ENCODE measurements at regions not wholly inside any gene's neighbourhood (a gene's known extent, or its start where the extent isn't known, plus 50 kb on each side); places are given as distances from the start of the nearest gene placed in this dataset.

GRCh38 chr5:44927115-44927733 lies 118.5 kb downstream of the MRPS30 start:
- Histone ChIP-seq H3K4me3 (ENCODE audit: low read depth, low read length) (no peak overlapping the region), H3K27me3 (ENCODE audit: control insufficient read depth, insufficient read depth, low read length) (no peaks in the 10 kb centered on the region), H3K36me3 (ENCODE audit: control insufficient read depth, insufficient read depth, low read length) (no peaks in the 10 kb centered on the region)
- no peak for TF ChIP-seq CTCF (IDR thresholded peaks at IDR 0.05; ENCODE audit: insufficient read depth, low read length, severe bottlenecking)
- DNase-seq (ENCODE audit: low read depth): no peak
- no peak for FAIRE-seq

- Histone ChIP-seq H3K36me3 (ENCODE audit: control insufficient read depth, insufficient read depth, low read length) (no peaks in the 10 kb centered on the region), H3K27me3 (ENCODE audit: control insufficient read depth, insufficient read depth, low read length) (no peaks in the 10 kb centered on the region), H3K4me3 (ENCODE audit: low read depth, low read length) (no peak overlapping the region)
- no peak for FAIRE-seq
- TF ChIP-seq CTCF (IDR thresholded peaks at IDR 0.05; ENCODE audit: insufficient read depth, low read length, severe bottlenecking): no peak
- DNase-seq (ENCODE audit: low read depth): no peak
Measured at GRCh38 chr5:44932922-44933585, 124.3 kb downstream of the MRPS30 start.

- no peak for TF ChIP-seq CTCF (IDR thresholded peaks at IDR 0.05; ENCODE audit: insufficient read depth, low read length, severe bottlenecking)
- FAIRE-seq: no peak
- H3K27me3 ChIP-seq (ENCODE audit: control insufficient read depth, insufficient read depth, low read length): no peaks in the 10 kb centered on the region
- no peak for DNase-seq (ENCODE audit: low read depth)
- no peak overlapping the region for H3K4me3 ChIP-seq (ENCODE audit: low read depth, low read length)
- H3K36me3 ChIP-seq (ENCODE audit: control insufficient read depth, insufficient read depth, low read length): no peaks in the 10 kb centered on the region
Measured at GRCh38 chr5:44933686-44934085, 124.9 kb downstream of the MRPS30 start.

GRCh38 chr5:44935262-44935661 lies 126.5 kb downstream of the MRPS30 start:
- H3K27me3 ChIP-seq (ENCODE audit: control insufficient read depth, insufficient read depth, low read length): no peaks in the 10 kb centered on the region
- DNase-seq (ENCODE audit: low read depth) (peak; percentile 2), FAIRE-seq (no peak)
- H3K36me3 ChIP-seq (ENCODE audit: control insufficient read depth, insufficient read depth, low read length): no peaks in the 10 kb centered on the region
- no peak overlapping the region for H3K4me3 ChIP-seq (ENCODE audit: low read depth, low read length)
- no peak for TF ChIP-seq CTCF (IDR thresholded peaks at IDR 0.05; ENCODE audit: insufficient read depth, low read length, severe bottlenecking)

GRCh38 chr5:44935871-44936270 lies 127.1 kb downstream of the MRPS30 start:
- Histone ChIP-seq H3K27me3 (ENCODE audit: control insufficient read depth, insufficient read depth, low read length) (no peaks in the 10 kb centered on the region), H3K4me3 (ENCODE audit: low read depth, low read length) (no peak overlapping the region), H3K36me3 (ENCODE audit: control insufficient read depth, insufficient read depth, low read length) (no peaks in the 10 kb centered on the region)
- no peak for TF ChIP-seq CTCF (IDR thresholded peaks at IDR 0.05; ENCODE audit: insufficient read depth, low read length, severe bottlenecking)
- DNase-seq (ENCODE audit: low read depth) (no peak), FAIRE-seq (peak; percentile 75)

All from bronchial epithelial cell (primary cell).